ENCODE measurements at regions not wholly inside any gene's neighbourhood (a gene's known extent, or its start where the extent isn't known, plus 50 kb on each side); places are given as distances from the start of the nearest gene placed in this dataset.

DNA sequence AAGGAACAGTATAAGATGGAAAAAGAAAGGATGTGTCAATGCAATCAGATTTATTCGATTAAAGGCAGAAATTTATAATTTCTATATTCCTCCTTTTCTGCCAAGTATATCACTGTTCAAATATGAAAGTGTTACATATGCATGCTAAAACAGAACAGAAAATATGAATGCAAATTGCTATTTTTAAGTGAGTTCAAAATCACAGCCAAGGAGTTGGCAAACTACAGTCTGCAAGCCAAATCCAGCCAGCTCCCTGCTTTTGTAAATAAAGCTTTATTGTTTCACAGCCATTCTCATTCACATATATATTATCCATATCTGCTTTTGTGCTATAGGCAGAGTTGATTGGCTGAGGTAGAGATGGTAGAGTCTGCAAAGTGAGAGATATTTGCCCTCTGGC is 747.2 kb downstream of the ANKRD7 start (continued):
- TF ChIP-seq, protein P1, sequence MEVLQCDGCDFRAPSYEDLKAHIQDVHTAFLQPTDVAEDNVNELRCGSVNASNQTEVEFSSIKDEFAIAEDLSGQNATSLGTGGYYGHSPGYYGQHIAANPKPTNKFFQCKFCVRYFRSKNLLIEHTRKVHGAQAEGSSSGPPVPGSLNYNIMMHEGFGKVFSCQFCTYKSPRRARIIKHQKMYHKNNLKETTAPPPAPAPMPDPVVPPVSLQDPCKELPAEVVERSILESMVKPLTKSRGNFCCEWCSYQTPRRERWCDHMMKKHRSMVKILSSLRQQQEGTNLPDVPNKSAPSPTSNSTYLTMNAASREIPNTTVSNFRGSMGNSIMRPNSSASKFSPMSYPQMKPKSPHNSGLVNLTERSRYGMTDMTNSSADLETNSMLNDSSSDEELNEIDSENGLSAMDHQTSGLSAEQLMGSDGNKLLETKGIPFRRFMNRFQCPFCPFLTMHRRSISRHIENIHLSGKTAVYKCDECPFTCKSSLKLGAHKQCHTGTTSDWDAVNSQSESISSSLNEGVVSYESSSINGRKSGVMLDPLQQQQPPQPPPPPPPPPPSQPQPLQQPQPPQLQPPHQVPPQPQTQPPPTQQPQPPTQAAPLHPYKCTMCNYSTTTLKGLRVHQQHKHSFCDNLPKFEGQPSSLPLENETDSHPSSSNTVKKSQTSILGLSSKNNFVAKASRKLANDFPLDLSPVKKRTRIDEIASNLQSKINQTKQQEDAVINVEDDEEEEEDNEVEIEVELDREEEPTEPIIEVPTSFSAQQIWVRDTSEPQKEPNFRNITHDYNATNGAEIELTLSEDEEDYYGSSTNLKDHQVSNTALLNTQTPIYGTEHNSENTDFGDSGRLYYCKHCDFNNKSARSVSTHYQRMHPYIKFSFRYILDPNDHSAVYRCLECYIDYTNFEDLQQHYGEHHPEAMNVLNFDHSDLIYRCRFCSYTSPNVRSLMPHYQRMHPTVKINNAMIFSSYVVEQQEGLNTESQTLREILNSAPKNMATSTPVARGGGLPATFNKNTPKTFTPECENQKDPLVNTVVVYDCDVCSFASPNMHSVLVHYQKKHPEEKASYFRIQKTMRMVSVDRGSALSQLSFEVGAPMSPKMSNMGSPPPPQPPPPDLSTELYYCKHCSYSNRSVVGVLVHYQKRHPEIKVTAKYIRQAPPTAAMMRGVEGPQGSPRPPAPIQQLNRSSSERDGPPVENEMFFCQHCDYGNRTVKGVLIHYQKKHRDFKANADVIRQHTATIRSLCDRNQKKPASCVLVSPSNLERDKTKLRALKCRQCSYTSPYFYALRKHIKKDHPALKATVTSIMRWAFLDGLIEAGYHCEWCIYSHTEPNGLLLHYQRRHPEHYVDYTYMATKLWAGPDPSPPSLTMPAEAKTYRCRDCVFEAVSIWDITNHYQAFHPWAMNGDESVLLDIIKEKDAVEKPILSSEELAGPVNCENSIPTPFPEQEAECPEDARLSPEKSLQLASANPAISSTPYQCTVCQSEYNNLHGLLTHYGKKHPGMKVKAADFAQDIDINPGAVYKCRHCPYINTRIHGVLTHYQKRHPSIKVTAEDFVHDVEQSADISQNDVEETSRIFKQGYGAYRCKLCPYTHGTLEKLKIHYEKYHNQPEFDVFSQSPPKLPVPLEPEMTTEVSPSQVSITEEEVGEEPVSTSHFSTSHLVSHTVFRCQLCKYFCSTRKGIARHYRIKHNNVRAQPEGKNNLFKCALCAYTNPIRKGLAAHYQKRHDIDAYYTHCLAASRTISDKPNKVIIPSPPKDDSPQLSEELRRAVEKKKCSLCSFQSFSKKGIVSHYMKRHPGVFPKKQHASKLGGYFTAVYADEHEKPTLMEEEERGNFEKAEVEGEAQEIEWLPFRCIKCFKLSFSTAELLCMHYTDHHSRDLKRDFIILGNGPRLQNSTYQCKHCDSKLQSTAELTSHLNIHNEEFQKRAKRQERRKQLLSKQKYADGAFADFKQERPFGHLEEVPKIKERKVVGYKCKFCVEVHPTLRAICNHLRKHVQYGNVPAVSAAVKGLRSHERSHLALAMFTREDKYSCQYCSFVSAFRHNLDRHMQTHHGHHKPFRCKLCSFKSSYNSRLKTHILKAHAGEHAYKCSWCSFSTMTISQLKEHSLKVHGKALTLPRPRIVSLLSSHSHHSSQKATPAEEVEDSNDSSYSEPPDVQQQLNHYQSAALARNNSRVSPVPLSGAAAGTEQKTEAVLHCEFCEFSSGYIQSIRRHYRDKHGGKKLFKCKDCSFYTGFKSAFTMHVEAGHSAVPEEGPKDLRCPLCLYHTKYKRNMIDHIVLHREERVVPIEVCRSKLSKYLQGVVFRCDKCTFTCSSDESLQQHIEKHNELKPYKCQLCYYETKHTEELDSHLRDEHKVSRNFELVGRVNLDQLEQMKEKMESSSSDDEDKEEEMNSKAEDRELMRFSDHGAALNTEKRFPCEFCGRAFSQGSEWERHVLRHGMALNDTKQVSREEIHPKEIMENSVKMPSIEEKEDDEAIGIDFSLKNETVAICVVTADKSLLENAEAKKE (CRISPR knock-in tag; IDR thresholded peaks at IDR 0.05): no peak

- no peak overlapping the region for H3K4me3 ChIP-seq
- H3K27ac Mint-ChIP-seq: no peak overlapping the region
- no peaks in the 10 kb centered on the region for H3K9me3 Mint-ChIP-seq
- no peak overlapping the region for H2AFZ ChIP-seq
- no peaks in the 10 kb centered on the region for H4K20me1 ChIP-seq (replicated peaks; ENCODE audit: insufficient read depth)
- no peaks in the 10 kb centered on the region for H3K36me3 ChIP-seq (ENCODE audit: insufficient read depth)
- no peaks in the 10 kb centered on the region for H3K27me3 Mint-ChIP-seq (ENCODE audit: insufficient read depth, low read depth, poor library complexity)
- H3F3A ChIP-seq (replicated peaks; ENCODE audit: low read depth): no peaks in the 10 kb centered on the region
- no peaks in the 10 kb centered on the region for H3K27me3 ChIP-seq (ENCODE audit: insufficient read depth)
- H3K4me1 Mint-ChIP-seq: peaks cover 12% of the 10 kb centered on the region
- H3K79me2 ChIP-seq (replicated peaks; ENCODE audit: insufficient read depth): no peaks in the 10 kb centered on the region
- H3K4me2 ChIP-seq: no peak overlapping the region
- ATAC-seq (no peak), DNase-seq (ENCODE audit: low spot score) (no peak)
- no peak overlapping the region for H3K4me3 Mint-ChIP-seq
- H3K36me3 Mint-ChIP-seq (ENCODE audit: low read depth): no peaks in the 10 kb centered on the region
- peaks cover 8% of the 10 kb centered on the region; the same call in 1 of the 2 replicates for H3K4me1 ChIP-seq (ENCODE audit: insufficient read depth)
- TF ChIP-seq, protein P2, sequence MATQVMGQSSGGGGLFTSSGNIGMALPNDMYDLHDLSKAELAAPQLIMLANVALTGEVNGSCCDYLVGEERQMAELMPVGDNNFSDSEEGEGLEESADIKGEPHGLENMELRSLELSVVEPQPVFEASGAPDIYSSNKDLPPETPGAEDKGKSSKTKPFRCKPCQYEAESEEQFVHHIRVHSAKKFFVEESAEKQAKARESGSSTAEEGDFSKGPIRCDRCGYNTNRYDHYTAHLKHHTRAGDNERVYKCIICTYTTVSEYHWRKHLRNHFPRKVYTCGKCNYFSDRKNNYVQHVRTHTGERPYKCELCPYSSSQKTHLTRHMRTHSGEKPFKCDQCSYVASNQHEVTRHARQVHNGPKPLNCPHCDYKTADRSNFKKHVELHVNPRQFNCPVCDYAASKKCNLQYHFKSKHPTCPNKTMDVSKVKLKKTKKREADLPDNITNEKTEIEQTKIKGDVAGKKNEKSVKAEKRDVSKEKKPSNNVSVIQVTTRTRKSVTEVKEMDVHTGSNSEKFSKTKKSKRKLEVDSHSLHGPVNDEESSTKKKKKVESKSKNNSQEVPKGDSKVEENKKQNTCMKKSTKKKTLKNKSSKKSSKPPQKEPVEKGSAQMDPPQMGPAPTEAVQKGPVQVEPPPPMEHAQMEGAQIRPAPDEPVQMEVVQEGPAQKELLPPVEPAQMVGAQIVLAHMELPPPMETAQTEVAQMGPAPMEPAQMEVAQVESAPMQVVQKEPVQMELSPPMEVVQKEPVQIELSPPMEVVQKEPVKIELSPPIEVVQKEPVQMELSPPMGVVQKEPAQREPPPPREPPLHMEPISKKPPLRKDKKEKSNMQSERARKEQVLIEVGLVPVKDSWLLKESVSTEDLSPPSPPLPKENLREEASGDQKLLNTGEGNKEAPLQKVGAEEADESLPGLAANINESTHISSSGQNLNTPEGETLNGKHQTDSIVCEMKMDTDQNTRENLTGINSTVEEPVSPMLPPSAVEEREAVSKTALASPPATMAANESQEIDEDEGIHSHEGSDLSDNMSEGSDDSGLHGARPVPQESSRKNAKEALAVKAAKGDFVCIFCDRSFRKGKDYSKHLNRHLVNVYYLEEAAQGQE (IDR thresholded peaks at IDR 0.05; ENCODE audit: unreplicated experiment): no peak
- TF ChIP-seq POLR2AphosphoS5 (IDR thresholded peaks at IDR 0.05; ENCODE audit: low read depth) (no peak), EZH2phosphoT487 (IDR thresholded peaks at IDR 0.05; ENCODE audit: unreplicated experiment) (no peak)
- H3K9me2 ChIP-seq (ENCODE audit: insufficient read depth): no peaks in the 10 kb centered on the region
- H3K27ac ChIP-seq (ENCODE audit: low read depth): no peak overlapping the region
Measured at GRCh38 chr7:118974836-118975235, 750.3 kb downstream of the ANKRD7 start.

Data from GM23338 (cell line).